Kidney (tissue), 13 donors: ENCODE measurements at regions not wholly inside any gene's neighbourhood (a gene's known extent, or its start where the extent isn't known, plus 50 kb on each side); places are given as distances from the start of the nearest gene placed in this dataset.

Experiments
- DNase-seq, 5 donors: peaks; one replicate each; pipeline ENCODE4 v3.0.0-alpha.2; 2013 to 2020
- FAIRE-seq: peaks from 2 replicates; lab custom pipeline; 2012; peaks lifted over from hg19 to GRCh38; lab: Jason Lieb, UNC
- H3K27ac ChIP-seq, 2 donors: one replicate each; pipeline ENCODE4 v1.7.0; 2013; ENCODE audit warnings: low read depth in 2 of 2, low read length in 2 of 2, inconsistent platforms in 1 of 2
- H3K27me3 ChIP-seq: one replicate; pipeline ENCODE4 v1.7.1; 2013; ENCODE audit warnings: low read length, inconsistent platforms; ENCODE audit not compliant: control insufficient read depth, insufficient read depth
- H3K36me3 ChIP-seq, 3 donors: one replicate each; pipeline versions ENCODE4 v1.7.0 to v1.7.1; 2013; ENCODE audit warnings: low read length in 3 of 3, control low read depth in 1 of 3, inconsistent platforms in 1 of 3; ENCODE audit not compliant: insufficient read depth in 3 of 3, control insufficient read depth in 2 of 3
- H3K4me1 ChIP-seq, 3 donors: one replicate each; pipeline versions ENCODE4 v1.7.0 to v1.7.1; 2013; ENCODE audit warnings: low read length in 3 of 3, inconsistent platforms in 1 of 3, low read depth in 1 of 3; ENCODE audit not compliant: control insufficient read depth in 2 of 3, insufficient read depth in 2 of 3
- H3K4me3 ChIP-seq, 3 donors: one replicate each; pipeline versions ENCODE4 v1.7.0 to v1.8.1; 2013; ENCODE audit warnings: low read length in 3 of 3, control low read depth in 1 of 3, inconsistent platforms in 1 of 3
- H3K9ac ChIP-seq, 3 donors: one replicate each; pipeline versions ENCODE4 v1.7.0 to v1.7.1; 2013; ENCODE audit warnings: low read length in 3 of 3, control low read depth in 1 of 3, inconsistent platforms in 1 of 3
- H3K9me3 ChIP-seq, 3 donors: one replicate each; pipeline versions ENCODE4 v1.7.0 to v1.7.1; 2013; ENCODE audit warnings: low read length in 3 of 3, control low read depth in 1 of 3, inconsistent platforms in 1 of 3; ENCODE audit not compliant: control insufficient read depth in 2 of 3, insufficient read depth in 1 of 3
- CTCF ChIP-seq: IDR thresholded peaks from 3 replicates; pipeline ENCODE4 v1.5.1; 2012; ENCODE audit warnings: mild to moderate bottlenecking, moderate library complexity, borderline replicate concordance; ENCODE audit not compliant: insufficient read depth; ENCODE audit errors: extremely low read depth
- intact Hi-C: fragments of 100-400 bp; cut with DNase I; formaldehyde crosslinking; loops from one replicate; pipeline ENCODE4 v1.11.1; 2022
- donor health status: control.
- donor health status: control.
- donor health status: control.
- donor health status: control.
- donor health status: control.
- donor health status: DM: yes; HTN: yes; CAD: no.
- donor health status: Normal renal cell carcinoma (clear cell type).

GRCh38 chr22:47445212-47445611 is 682.8 kb downstream of the TBC1D22A start:
- H3K9ac ChIP-seq: no peak overlapping the region
- TF ChIP-seq CTCF: no peak
- no peak overlapping the region for H3K4me3 ChIP-seq
- no peak overlapping the region for H3K27ac ChIP-seq
- intact Hi-C loops: no loop called here
- no peak for DNase-seq
- no peak for FAIRE-seq
- no peaks in the 10 kb centered on the region for H3K36me3 ChIP-seq
- H3K9me3 ChIP-seq: no peaks in the 10 kb centered on the region
- H3K27me3 ChIP-seq: no peaks in the 10 kb centered on the region
- no peaks in the 10 kb centered on the region for H3K4me1 ChIP-seq

GRCh38 chr22:47444746-47445065 is 682.3 kb downstream of the TBC1D22A start:
- intact Hi-C loops: no loop called here
- Histone ChIP-seq H3K36me3 (no peaks in the 10 kb centered on the region), H3K27ac (no peak overlapping the region), H3K9ac (no peak overlapping the region), H3K27me3 (no peaks in the 10 kb centered on the region), H3K4me3 (no peak overlapping the region), H3K4me1 (no peaks in the 10 kb centered on the region), H3K9me3 (no peaks in the 10 kb centered on the region)
- FAIRE-seq: no peak
- DNase-seq: no peak
- no peak for TF ChIP-seq CTCF

- FAIRE-seq: no peak
Observed at GRCh38 chr22:47443836-47444745, 681.6 kb downstream of the TBC1D22A start.

More at GRCh38 chr22:47443836-47444745, 681.6 kb downstream of the TBC1D22A start:
- Histone ChIP-seq H3K9me3 (peaks cover 0 to 2% (median 0%) of the 10 kb centered on the region in 3 donors), H3K27ac (no peak overlapping the region), H3K36me3 (no peaks in the 10 kb centered on the region), H3K4me1 (no peaks in the 10 kb centered on the region), H3K4me3 (no peak overlapping the region), H3K9ac (no peak overlapping the region), H3K27me3 (no peaks in the 10 kb centered on the region)
- TF ChIP-seq CTCF: no peak
- no peak for DNase-seq
- intact Hi-C loops: no loop called here
